Ramos (cell line): ENCODE measurements at regions not wholly inside any gene's neighbourhood (a gene's known extent, or its start where the extent isn't known, plus 50 kb on each side); places are given as distances from the start of the nearest gene placed in this dataset.
"Not testable (repeated sequence)": the region's sequence is repeated elsewhere in the genome, so short reads cannot be mapped to it uniquely, and the experiment has no call there.

Experiments
- in situ Hi-C: fragments of 300-500 bp; cut with MboI; formaldehyde crosslinking; loops from one replicate; pipeline ENCODE4 v1.14.3; 2022; ENCODE audit warnings: low sequenced_read_pairs; ENCODE audit not compliant: unreplicated experiment

DNA sequence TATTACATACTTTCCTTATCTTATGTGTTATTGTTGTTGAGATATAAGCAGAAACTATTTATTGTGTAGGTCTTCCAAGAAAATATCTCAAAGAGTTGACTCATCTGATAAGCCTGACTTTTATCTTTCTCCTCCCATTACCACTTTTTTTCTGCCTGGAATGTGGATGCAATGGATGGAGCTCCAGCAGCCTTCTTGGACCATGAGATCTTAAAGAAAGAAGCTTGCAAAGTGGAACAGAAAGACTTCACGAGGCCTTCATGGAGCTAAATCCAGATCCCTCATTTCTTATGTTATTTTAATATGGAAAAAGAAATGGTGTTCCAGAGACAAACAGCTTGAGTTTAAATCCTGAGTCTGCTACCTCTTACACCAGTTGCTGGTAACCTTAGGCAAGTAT, 237.6 kb upstream of the FOXF1 start:
- in situ Hi-C loops = no loop called here

DNA sequence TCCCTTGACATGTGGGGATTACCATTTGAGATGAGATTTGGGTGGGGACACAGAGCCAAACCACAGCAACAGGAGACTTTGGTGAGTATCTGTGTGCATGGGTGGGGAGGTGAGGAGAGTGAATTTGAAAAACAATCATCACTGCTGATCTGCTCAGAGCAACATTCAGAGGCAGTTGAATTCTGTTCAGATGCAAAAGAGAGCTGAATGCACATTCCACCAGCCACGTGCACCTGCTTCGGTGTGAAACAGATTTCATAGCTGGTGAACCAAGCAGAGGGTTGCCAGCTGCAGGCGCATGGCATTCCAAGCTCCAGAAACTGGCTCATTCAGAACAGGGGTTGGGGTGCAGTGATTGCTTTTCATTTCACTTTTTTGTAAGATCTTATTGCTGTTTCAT, 233.1 kb upstream of the FOXF1 start:
- in situ Hi-C loops = no loop called here

DNA sequence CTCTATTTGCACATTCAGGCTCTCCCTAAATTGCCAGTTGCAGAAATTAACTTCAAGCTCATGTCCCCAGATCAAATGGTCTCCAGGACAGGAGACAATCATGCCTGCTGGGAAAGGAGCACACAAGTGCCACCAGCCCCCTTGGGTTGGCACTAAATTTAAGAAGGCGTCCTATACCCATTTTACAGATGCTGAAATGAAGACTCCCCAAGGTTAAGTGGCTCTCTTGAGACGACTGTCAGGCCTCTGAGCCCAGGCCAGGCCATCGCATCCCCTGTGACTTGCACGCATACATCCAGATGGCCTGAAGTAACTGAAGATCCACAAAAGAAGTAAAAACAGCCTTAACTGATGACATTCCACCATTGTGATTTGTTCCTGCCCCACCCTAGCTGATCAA, 232.5 kb upstream of the FOXF1 start:
- in situ Hi-C loops = not testable (repeated sequence)

GRCh38 chr16:86281421-86281820, 228.9 kb upstream of the FOXF1 start:
- in situ Hi-C loops = no loop called here

GRCh38 chr16:86283944-86284343, 226.4 kb upstream of the FOXF1 start:
- in situ Hi-C loops = no loop called here

DNA sequence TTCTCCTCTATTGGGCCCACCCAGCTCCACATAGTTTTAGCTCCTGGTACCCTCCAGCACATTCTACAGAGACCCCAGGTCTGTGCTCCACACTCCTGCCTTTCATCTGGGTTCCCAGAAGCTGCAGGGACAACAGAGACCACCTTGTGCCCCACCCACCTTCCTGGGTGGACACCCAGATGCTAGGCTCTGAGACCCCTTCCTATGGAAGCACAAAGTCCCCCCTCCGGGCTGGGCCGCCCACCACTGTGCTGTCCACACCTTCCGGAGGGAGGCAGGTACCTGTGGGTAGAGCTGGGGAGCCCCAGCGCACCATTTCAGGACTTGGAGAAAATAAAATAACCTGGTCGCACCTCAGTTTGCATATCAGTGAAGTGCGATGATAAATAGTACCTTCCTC, 224.9 kb upstream of the FOXF1 start:
- in situ Hi-C loops = no loop called here

GRCh38 chr16:86285938-86286921, 224.1 kb upstream of the FOXF1 start:
- in situ Hi-C loops = no loop called here

DNA sequence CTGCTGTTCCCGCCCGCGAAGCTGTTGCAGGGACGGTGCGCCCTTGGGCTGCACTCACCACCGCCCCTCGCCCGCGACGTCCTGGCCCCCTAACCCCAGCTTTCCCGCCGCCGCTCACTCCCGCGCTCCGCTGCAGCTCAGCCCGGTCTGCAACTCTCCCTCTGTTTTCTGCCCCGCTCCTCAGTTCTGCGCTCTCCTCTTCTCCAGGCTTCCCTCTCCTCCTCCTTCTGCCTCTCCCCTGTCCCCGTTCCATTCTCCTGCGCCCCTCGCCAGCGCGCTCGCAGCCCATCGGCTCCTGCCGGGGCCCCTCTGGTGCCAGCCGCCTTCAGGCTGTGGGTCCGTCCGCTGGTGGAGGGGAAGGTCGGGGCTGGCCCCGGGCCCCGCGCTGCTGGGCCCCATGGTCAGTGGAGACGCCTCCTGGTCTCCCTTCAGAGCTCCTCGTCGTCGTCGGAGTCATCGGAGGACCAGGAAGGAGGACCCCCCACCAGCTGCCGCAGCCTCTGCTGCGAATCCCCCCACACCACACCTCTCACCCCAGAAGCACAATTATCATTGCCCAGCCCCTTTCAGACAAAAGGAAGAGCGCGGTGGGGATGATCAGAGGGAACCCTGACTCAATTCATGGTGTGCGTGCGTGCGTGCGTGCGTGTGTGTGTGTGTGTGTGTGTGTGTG, 223.2 kb upstream of the FOXF1 start:
- in situ Hi-C loops = no loop called here

DNA sequence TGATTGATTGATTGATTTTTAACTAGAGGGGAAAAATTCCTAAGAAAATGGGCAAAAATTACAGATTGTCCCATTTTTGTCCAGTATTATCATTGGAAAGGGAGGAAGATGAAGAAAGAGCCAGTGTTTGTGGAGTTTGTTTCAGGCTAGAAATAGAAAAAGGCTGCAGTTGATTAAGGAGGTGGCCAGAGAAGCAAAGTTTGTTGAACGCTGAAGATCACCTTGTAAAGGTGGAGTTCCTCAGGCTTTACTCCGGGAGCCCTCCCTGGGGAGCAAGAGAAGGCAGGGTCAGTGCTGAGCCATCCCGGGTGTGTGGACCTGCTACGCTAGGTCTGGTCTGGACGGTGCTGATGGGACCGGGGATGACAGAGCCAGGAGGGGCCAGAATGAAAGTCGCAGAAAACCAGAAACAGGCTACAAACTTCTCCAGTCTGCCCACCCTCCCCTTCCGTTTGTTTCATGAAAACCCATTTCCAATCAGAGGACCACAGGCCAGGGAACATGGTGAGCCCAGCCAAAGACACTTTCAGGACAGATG, 222.6 kb upstream of the FOXF1 start:
- in situ Hi-C loops = no loop called here

- in situ Hi-C loops = no loop called here
These were observed 221.5 kb upstream of the FOXF1 start for GRCh38 chr16:86288716-86289294.

GRCh38 chr16:86289304-86289703, 221.0 kb upstream of the FOXF1 start:
- in situ Hi-C loops = no loop called here

DNA sequence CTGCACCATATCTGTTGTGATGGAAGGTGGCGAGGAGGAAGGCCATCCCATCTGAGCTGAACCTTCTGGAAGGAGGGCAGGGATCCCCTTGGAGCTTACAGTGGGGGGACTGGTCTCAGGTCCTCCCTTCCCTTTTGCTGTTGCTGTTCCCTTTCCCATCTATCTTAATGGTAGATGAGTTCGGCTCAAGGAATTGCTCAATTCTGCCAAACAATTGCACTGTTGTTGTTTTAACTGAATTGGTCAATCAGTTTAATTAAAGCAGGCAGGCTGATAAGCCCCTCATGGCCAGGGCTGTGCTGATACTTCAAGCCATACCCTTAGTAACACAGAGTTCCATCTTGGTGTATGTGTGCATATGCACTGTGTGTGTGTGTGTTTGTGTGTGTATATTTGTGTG, 220.4 kb upstream of the FOXF1 start:
- in situ Hi-C loops = no loop called here

GRCh38 chr16:86291491-86291890, 218.8 kb upstream of the FOXF1 start:
- in situ Hi-C loops = no loop called here

DNA sequence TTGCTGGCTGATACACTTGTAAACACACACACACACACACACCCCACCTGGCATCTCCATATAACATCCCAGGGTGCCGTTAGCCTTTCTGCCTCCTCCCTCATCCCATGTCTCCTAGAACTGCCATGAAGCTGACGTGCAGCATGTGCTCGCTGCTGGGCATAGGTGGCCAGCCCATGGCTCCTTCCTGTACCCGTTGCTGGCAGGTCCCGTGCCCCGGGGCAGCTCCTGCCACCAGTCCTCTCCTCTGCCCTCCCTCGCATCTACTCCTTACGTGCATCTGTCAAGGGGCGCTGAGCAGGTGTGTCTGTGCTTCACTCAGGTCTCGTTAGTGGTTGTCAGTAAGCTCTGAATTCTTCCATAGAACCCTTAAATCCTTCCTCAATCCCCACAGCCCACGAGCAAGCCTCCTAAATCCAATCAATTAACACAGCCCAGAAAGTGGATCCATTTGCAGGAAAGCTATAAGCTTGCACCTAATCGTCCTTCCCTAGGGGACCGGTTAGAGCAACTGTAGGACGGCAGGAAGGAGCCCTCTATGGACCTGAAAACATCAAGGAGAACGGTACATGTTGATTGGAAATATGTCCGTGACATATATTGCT, 218.1 kb upstream of the FOXF1 start:
- in situ Hi-C loops = no loop called here

GRCh38 chr16:86292942-86293341, 217.4 kb upstream of the FOXF1 start:
- in situ Hi-C loops = no loop called here

DNA sequence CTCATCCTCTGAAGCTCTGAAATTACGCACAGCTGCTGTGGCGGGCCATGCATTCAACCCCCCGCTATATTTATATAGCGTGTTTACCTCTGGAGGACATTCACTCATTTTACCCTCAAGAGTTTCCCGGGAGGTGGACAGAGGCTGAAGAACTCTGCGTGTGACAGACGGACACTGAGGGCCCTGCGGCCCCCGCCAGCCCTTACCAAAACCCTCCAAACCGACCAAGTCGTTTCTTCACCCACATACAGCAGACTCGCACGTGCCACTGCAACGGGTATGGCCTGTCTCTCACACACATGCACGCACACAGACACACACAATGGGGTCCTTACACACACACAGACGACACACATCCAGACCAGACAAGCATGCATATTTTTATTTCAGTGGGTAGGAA, 216.4 kb upstream of the FOXF1 start:
- in situ Hi-C loops = no loop called here

- in situ Hi-C loops = no loop called here
These were observed 215.7 kb upstream of the FOXF1 start for GRCh38 chr16:86294535-86295196.

GRCh38 chr16:86296256-86296655, 214.1 kb upstream of the FOXF1 start:
- in situ Hi-C loops = no loop called here

GRCh38 chr16:86297391-86297790, 212.9 kb upstream of the FOXF1 start:
- in situ Hi-C loops = no loop called here
